MCF 10A (cell line): ENCODE measurements at regions not wholly inside any gene's neighbourhood (a gene's known extent, or its start where the extent isn't known, plus 50 kb on each side); places are given as distances from the start of the nearest gene placed in this dataset.
A peak's percentile ranks its signal among the peaks of the same experiment; 100 is the strongest.

Experiments used
- BruUV-seq: library from RNA; stranded (reverse); fragments of 400-500 nt; replicated peaks from 2 replicates; lab custom pipeline; 2021; lab: Mats Ljungman, UMichigan
- CTCF ChIA-PET: fragments of 300-600 bp; sonication (Branson Sonifier 250); formaldehyde crosslinking; extraction: SDS; loops from one replicate; lab custom pipeline; 2021; ENCODE audit warnings: antibody characterized with exemption, inconsistent platforms; lab: Yijun Ruan, JAX
- POLR2A ChIA-PET: fragments of 300-600, 350-650 bp; sonication (Branson Sonifier 250); formaldehyde crosslinking; extraction: SDS; loops from one replicate; lab custom pipeline; 2020; ENCODE audit warnings: antibody characterized with exemption, inconsistent platforms; lab: Yijun Ruan, JAX
- DNase-seq: peaks from one replicate; pipeline ENCODE4 v3.0.0-alpha.2; 2018; ENCODE audit not compliant: unreplicated experiment
- H3K27ac Mint-ChIP-seq: one replicate; pipeline ENCODE4 v1.8.0; 2022; ENCODE audit warnings: mild to moderate bottlenecking, low read depth, mixed read lengths; ENCODE audit not compliant: unreplicated experiment
- H3K27me3 Mint-ChIP-seq: one replicate; pipeline ENCODE4 v1.8.0; 2022; ENCODE audit warnings: mixed read lengths; ENCODE audit not compliant: insufficient read depth, unreplicated experiment
- H3K36me3 Mint-ChIP-seq: one replicate; pipeline ENCODE4 v1.8.0; 2022; ENCODE audit warnings: mild to moderate bottlenecking, moderate library complexity, mixed read lengths; ENCODE audit not compliant: insufficient read depth, unreplicated experiment
- H3K4me1 Mint-ChIP-seq: one replicate; pipeline ENCODE4 v1.8.0; 2022; ENCODE audit warnings: mixed read lengths; ENCODE audit not compliant: insufficient read depth, unreplicated experiment
- H3K4me3 Mint-ChIP-seq: one replicate; pipeline ENCODE4 v1.8.0; 2022; ENCODE audit warnings: mild to moderate bottlenecking, moderate library complexity, mixed read lengths; ENCODE audit not compliant: unreplicated experiment
- H3K9me3 Mint-ChIP-seq: one replicate; pipeline ENCODE4 v1.8.0; 2022; ENCODE audit warnings: mixed read lengths; ENCODE audit not compliant: unreplicated experiment
- intact Hi-C: fragments of 100-400 bp; cut with micrococcal nuclease; formaldehyde crosslinking; loops from 2 replicates; pipeline ENCODE4 v1.14.1; 2022
- TF ChIP-seq, protein P1 (sequence below): fragments of 200-600 bp; IDR thresholded peaks from one replicate; pipeline ENCODE4 v1.8.0; 2022; ENCODE audit warnings: antibody characterized with exemption, mild to moderate bottlenecking; ENCODE audit not compliant: unreplicated experiment

DNA sequence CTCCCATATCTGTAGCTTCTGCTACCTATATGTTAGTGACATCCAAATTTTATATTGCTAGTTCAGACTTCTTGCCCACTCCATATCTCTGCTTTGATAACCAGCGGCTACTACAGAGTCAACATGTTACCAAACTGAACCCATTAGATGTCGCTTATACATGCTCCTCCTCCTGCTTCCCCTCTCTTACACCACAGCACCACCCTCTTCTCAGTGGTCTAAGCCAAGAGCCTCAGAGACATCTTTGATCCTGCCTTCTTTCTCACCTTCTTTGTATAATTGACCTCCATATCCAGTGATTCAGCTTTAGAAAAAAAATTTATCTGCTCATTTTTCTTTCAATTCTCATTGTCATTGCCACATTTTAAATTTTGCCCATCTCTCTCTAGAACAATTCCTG is 408.2 kb upstream of the TLE4 start:
- Mint-ChIP-seq H3K4me1 (peaks cover 18% of the 10 kb centered on the region), H3K27me3 (no peaks in the 10 kb centered on the region), H3K36me3 (no peaks in the 10 kb centered on the region), H3K9me3 (no peaks in the 10 kb centered on the region), H3K4me3 (no peak overlapping the region), H3K27ac (peak overlapping the region; percentile 17)
- CTCF ChIA-PET, result interaction anchor here (0.7 kb wide), 1 partner anchor 557 kb away, joined by 3 read pairs; no protein-coding TSS in a partner anchor
- intact Hi-C loops, result no loop called here
- POLR2A ChIA-PET, result interaction anchor here (1.1 to 4.4 kb wide), 2 partner anchors 12 to 408 kb away, joined by 3 to 32 read pairs; partner anchors contain the start of gene TLE4
- no peak for DNase-seq
- TF ChIP-seq, protein P1, sequence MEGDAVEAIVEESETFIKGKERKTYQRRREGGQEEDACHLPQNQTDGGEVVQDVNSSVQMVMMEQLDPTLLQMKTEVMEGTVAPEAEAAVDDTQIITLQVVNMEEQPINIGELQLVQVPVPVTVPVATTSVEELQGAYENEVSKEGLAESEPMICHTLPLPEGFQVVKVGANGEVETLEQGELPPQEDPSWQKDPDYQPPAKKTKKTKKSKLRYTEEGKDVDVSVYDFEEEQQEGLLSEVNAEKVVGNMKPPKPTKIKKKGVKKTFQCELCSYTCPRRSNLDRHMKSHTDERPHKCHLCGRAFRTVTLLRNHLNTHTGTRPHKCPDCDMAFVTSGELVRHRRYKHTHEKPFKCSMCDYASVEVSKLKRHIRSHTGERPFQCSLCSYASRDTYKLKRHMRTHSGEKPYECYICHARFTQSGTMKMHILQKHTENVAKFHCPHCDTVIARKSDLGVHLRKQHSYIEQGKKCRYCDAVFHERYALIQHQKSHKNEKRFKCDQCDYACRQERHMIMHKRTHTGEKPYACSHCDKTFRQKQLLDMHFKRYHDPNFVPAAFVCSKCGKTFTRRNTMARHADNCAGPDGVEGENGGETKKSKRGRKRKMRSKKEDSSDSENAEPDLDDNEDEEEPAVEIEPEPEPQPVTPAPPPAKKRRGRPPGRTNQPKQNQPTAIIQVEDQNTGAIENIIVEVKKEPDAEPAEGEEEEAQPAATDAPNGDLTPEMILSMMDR, result no peak
- no TSS peak for BruUV-seq

DNA sequence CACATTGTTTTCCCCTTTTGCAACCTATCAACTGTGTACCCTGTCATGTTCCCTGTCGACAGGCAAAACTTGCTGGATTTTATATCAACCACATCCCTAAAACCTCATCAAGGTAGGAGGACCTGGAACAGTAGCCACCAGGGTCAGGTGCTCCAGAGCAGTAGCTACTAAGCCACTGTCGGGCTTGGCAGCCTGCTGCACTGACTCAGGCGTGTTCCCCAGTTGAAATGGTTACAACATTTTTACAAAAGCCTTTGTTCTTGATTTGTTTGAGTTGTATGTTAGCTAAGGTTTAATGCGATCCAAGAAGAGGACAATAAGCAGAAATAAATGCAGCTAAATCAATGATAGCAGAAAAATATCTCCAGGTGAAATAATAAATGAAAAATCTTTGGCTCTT is 407.4 kb upstream of the TLE4 start:
- no TSS peak for BruUV-seq
- TF ChIP-seq, protein P1, result no peak
- peaks cover 8% of the 10 kb centered on the region for H3K9me3 Mint-ChIP-seq
- H3K4me1 Mint-ChIP-seq, result peaks cover 18% of the 10 kb centered on the region
- H3K27me3 Mint-ChIP-seq, result no peaks in the 10 kb centered on the region
- intact Hi-C loops, result no loop called here
- peak; percentile 61 for DNase-seq
- CTCF ChIA-PET, result interaction anchor here (0.7 to 1.5 kb wide), 5 partner anchors 30 to 911 kb away, joined by 3 to 5 read pairs (median 3); no protein-coding TSS in a partner anchor
- peak overlapping the region; percentile 57 for H3K27ac Mint-ChIP-seq
- no peak overlapping the region for H3K4me3 Mint-ChIP-seq
- no peaks in the 10 kb centered on the region for H3K36me3 Mint-ChIP-seq
- POLR2A ChIA-PET, result interaction anchor here (0.7 to 4.4 kb wide), 15 partner anchors 8 to 453 kb away, joined by 3 to 32 read pairs (median 4); partner anchors contain the start of gene TLE4

GRCh38 chr9:79165020-79165780 is 406.6 kb upstream of the TLE4 start:
- ChIA-PET POLR2A (interaction anchor here (0.5 to 4.4 kb wide), 22 partner anchors 9 to 549 kb away, joined by 3 to 32 read pairs (median 4); partner anchors contain the start of gene TLE4), CTCF (interaction anchor here (0.6 to 1.6 kb wide), 8 partner anchors 9 to 725 kb away, joined by 3 to 5 read pairs (median 4); no protein-coding TSS in a partner anchor)
- DNase-seq, result peak; percentile 69
- Mint-ChIP-seq H3K36me3 (no peaks in the 10 kb centered on the region), H3K9me3 (peaks cover 14% of the 10 kb centered on the region), H3K4me3 (no peak overlapping the region), H3K4me1 (peaks cover 18% of the 10 kb centered on the region), H3K27ac (peak overlapping the region; percentile 57), H3K27me3 (no peaks in the 10 kb centered on the region)
- intact Hi-C loops, result loop anchor here (5.0 kb wide), 1 partner anchor 57 kb away; no protein-coding TSS in a partner anchor
- BruUV-seq, result no TSS peak
- TF ChIP-seq, protein P1, result no peak

GRCh38 chr9:79166005-79166404 is 405.8 kb upstream of the TLE4 start:
- intact Hi-C loops, result loop anchor here (5.0 kb wide), 1 partner anchor 56 kb away; no protein-coding TSS in a partner anchor
- no peaks in the 10 kb centered on the region for H3K27me3 Mint-ChIP-seq
- peak overlapping the region; percentile 53 for H3K27ac Mint-ChIP-seq
- H3K36me3 Mint-ChIP-seq, result no peaks in the 10 kb centered on the region
- ChIA-PET POLR2A (interaction anchor here (0.5 to 4.4 kb wide), 20 partner anchors 8 to 548 kb away, joined by 3 to 32 read pairs (median 4); partner anchors contain the start of gene TLE4), CTCF (interaction anchor here (0.5 to 1.6 kb wide), 9 partner anchors 10 to 873 kb away, joined by 3 to 5 read pairs (median 3); no protein-coding TSS in a partner anchor)
- H3K4me3 Mint-ChIP-seq, result peak overlapping the region; percentile 1
- peaks cover 22% of the 10 kb centered on the region for H3K9me3 Mint-ChIP-seq
- TF ChIP-seq, protein P1, result no peak
- peak; percentile 76 for DNase-seq
- H3K4me1 Mint-ChIP-seq, result peaks cover 18% of the 10 kb centered on the region
- BruUV-seq, result no TSS peak
